K562 (cell line): ENCODE measurements at regions not wholly inside any gene's neighbourhood (a gene's known extent, or its start where the extent isn't known, plus 50 kb on each side); places are given as distances from the start of the nearest gene placed in this dataset.

Experiments used
- ATAC-seq: fragments of 200-7000 bp; cut with Tn5 transposase; 3 replicates; pipeline ENCODE4 v1.9.1; 2020; ENCODE audit warnings: moderate library complexity
- BruUV-seq: library from RNA; stranded (reverse); fragments of 400-500 nt; replicated peaks from 2 replicates; lab custom pipeline; 2021; lab: Mats Ljungman, UMichigan
- CTCF ChIA-PET: fragments of 300-600 bp; formaldehyde crosslinking; extraction: SDS; loops from one replicate; lab custom pipeline; 2021; ENCODE audit warnings: low intra/inter-chr PET ratio; lab: Yijun Ruan, JAX
- POLR2A ChIA-PET: fragments of 300-600, 350-650 bp; sonication (Branson Sonifier 250); formaldehyde crosslinking; extraction: SDS; loops from one replicate; lab custom pipeline; 2021; ENCODE audit warnings: antibody characterized with exemption, inconsistent platforms; lab: Yijun Ruan, JAX
- DNase-seq, 4 experiments: peaks; one replicate each; pipeline versions ENCODE4 v3.0.0 to v3.0.0-alpha.2; 2011 to 2018; ENCODE audit warnings: low spot score in 3 of 4, mixed read lengths in 3 of 4; ENCODE audit errors: extremely low read depth in 1 of 4
- FAIRE-seq: peaks from 2 replicates; lab custom pipeline; 2011; peaks lifted over from hg19 to GRCh38; lab: Jason Lieb, UNC
- H2AFZ ChIP-seq: 2 replicates; pipeline ENCODE4 v1.6.0; 2011; ENCODE audit warnings: low read depth, low read length, control low read depth, inconsistent platforms
- H3K27ac ChIP-seq: fragments of 200-600 bp; 3 replicates; pipeline ENCODE4 v1.8.0; 2011; ENCODE audit warnings: low read depth, mild to moderate bottlenecking, control low read depth, inconsistent platforms, low read length, moderate library complexity, mixed read lengths; ENCODE audit errors: extremely low read depth
- H3K27me3 ChIP-seq, 2 experiments: fragments of 300-600 bp in 1 of 2; 2 replicates in 1 of 2; 3 replicates in 1 of 2; pipeline versions ENCODE4 v1.6.0 to v1.8.0; 2011; ENCODE audit warnings: inconsistent platforms in 2 of 2, low read length in 2 of 2, mild to moderate bottlenecking in 1 of 2, mixed read lengths in 1 of 2, moderate library complexity in 1 of 2; ENCODE audit not compliant: control insufficient read depth in 2 of 2, insufficient read depth in 2 of 2
- H3K36me3 ChIP-seq: fragments of 300-600 bp; 3 replicates; pipeline ENCODE4 v1.8.0; 2011; ENCODE audit warnings: mild to moderate bottlenecking, low read length, inconsistent platforms; ENCODE audit not compliant: control insufficient read depth, insufficient read depth
- H3K4me1 ChIP-seq, 2 experiments: fragments of 200-600 bp in 1 of 2; replicated peaks in 1 of 2; 2 replicates in 1 of 2; 3 replicates in 1 of 2; pipeline versions ENCODE4 v1.5.1 to v1.8.0; 2011; ENCODE audit warnings: inconsistent platforms in 2 of 2, low read length in 2 of 2, mild to moderate bottlenecking in 1 of 2, mixed read lengths in 1 of 2, moderate library complexity in 1 of 2; ENCODE audit not compliant: control insufficient read depth in 2 of 2, insufficient read depth in 2 of 2
- H3K4me2 ChIP-seq: 2 replicates; pipeline ENCODE4 v1.6.1; 2011; ENCODE audit warnings: low read length, control low read depth, inconsistent platforms, mixed read lengths; ENCODE audit not compliant: insufficient read depth
- H3K4me3 ChIP-seq: fragments of 200-600 bp; sonication (generic), shearing (Covaris generic); 2 replicates; pipeline ENCODE4 v1.5.1; 2016; ENCODE audit warnings: control low read depth, inconsistent platforms
- H3K79me2 ChIP-seq: fragments of 200-600 bp; 3 replicates; pipeline ENCODE4 v1.8.0; 2011; ENCODE audit warnings: low read length, inconsistent platforms; ENCODE audit not compliant: control insufficient read depth, insufficient read depth
- H3K9ac ChIP-seq, 2 experiments: 2 replicates each; pipeline versions ENCODE4 v1.6.0 to v1.6.1; 2011; ENCODE audit warnings: low read depth in 2 of 2, low read length in 2 of 2, control low read depth in 1 of 2, inconsistent platforms in 1 of 2, mild to moderate bottlenecking in 1 of 2, mixed read lengths in 1 of 2; ENCODE audit not compliant: insufficient read depth in 1 of 2
- H3K9me1 ChIP-seq: one replicate; pipeline ENCODE4 v1.6.0; 2011; ENCODE audit warnings: inconsistent platforms, mild to moderate bottlenecking, low read length, moderate library complexity; ENCODE audit not compliant: control insufficient read depth, insufficient read depth
- H3K9me3 ChIP-seq: replicated peaks from 2 replicates; pipeline ENCODE4 v1.5.1; 2011; ENCODE audit warnings: low read depth, low read length, inconsistent platforms; ENCODE audit not compliant: control insufficient read depth, insufficient read depth
- H4K20me1 ChIP-seq: replicated peaks from 2 replicates; pipeline ENCODE4 v1.6.1; 2011; ENCODE audit warnings: low read length, inconsistent platforms, mixed read lengths; ENCODE audit not compliant: control insufficient read depth, insufficient read depth
- C11orf30 ChIP-seq: fragments of 450-650 bp; IDR thresholded peaks from 2 replicates; pipeline ENCODE4 v1.6.1; 2016; ENCODE audit warnings: low read depth, mild to moderate bottlenecking
- CBX8 ChIP-seq: fragments of 200-600 bp; sonication (generic); IDR thresholded peaks from 2 replicates; pipeline ENCODE4 v1.6.1; 2012; ENCODE audit warnings: borderline replicate concordance, mixed run types, low read depth, mild to moderate bottlenecking, moderate library complexity, mixed read lengths, low read length, control low read depth, inconsistent platforms; ENCODE audit not compliant: poor library complexity, severe bottlenecking; ENCODE audit errors: extremely low read depth
- GABPB1 ChIP-seq: sonication (generic); formaldehyde crosslinking; IDR thresholded peaks from 2 replicates; pipeline ENCODE4 v1.8.0; 2022; ENCODE audit warnings: mild to moderate bottlenecking, missing genetic modification reagents
- HMG20A ChIP-seq: fragments of 450-650 bp; formaldehyde crosslinking; conservative IDR thresholded peaks from 2 replicates; pipeline ENCODE4 v1.4.0; 2020; ENCODE audit warnings: mild to moderate bottlenecking, mixed read lengths
- NFXL1 ChIP-seq: fragments of 450-650 bp; formaldehyde crosslinking; IDR thresholded peaks from 2 replicates; pipeline ENCODE4 v1.4.0; 2021; ENCODE audit warnings: mild to moderate bottlenecking
- NONO ChIP-seq, 2 experiments: fragments of 200-400 bp in 1 of 2; fragments of 450-650 bp in 1 of 2; formaldehyde crosslinking in 1 of 2; IDR thresholded peaks; 2 replicates each; pipeline ENCODE4 v1.6.1; 2017; ENCODE audit warnings: low read depth in 2 of 2, mild to moderate bottlenecking in 2 of 2, moderate library complexity in 2 of 2, low read length in 1 of 2
- PHF20 ChIP-seq: fragments of 450-650 bp; IDR thresholded peaks from 2 replicates; pipeline ENCODE4 v1.6.1; 2018; ENCODE audit not compliant: partially characterized antibody
- PURB ChIP-seq: sonication (generic); formaldehyde crosslinking; IDR thresholded peaks from 2 replicates; pipeline ENCODE4 v1.9.0; 2021; ENCODE audit warnings: low read depth, mild to moderate bottlenecking, missing genetic modification reagents
- ZFX ChIP-seq: sonication (generic); formaldehyde crosslinking; IDR thresholded peaks from 2 replicates; pipeline ENCODE4 v1.8.0; 2022; ENCODE audit warnings: mild to moderate bottlenecking, missing genetic modification reagents, moderate library complexity
- ZNF316 ChIP-seq: fragments of 450-650 bp; IDR thresholded peaks from 2 replicates; pipeline ENCODE4 v1.6.1; 2016
- ZNF586 ChIP-seq: fragments of 450-650 bp; formaldehyde crosslinking; conservative IDR thresholded peaks from 2 replicates; pipeline ENCODE4 v1.4.0; 2020; ENCODE audit warnings: mild to moderate bottlenecking, moderate library complexity
- ZNF717 ChIP-seq: fragments of 250-450 bp; sonication (Bioruptor Pico); IDR thresholded peaks from 2 replicates; pipeline ENCODE4 v1.5.0; 2021
- WGBS: fragments of 100-300 bp; shearing (Covaris generic); methylation state at CpG from one replicate; pipeline ENCODE4 v1.1.6; 2016; ENCODE audit warnings: low coverage, mixed read lengths; ENCODE audit not compliant: insufficient coverage; ENCODE audit errors: missing lambda C conversion rate; 5-methylcytosine and 5-hydroxymethylcytosine counted together
- in situ Hi-C: fragments of 300-500 bp; cut with MboI; formaldehyde crosslinking; loops from 4 replicates; pipeline ENCODE4 v1.15.0; 2018; ENCODE audit warnings: inconsistent platforms, mixed read lengths
- intact Hi-C: fragments of 100-400 bp; cut with micrococcal nuclease; formaldehyde crosslinking; loops from 2 replicates; pipeline ENCODE4 v1.14.2; 2022
- TF ChIP-seq, protein P1 (sequence below): fragments of 250-450 bp; sonication (Bioruptor Pico); IDR thresholded peaks from 2 replicates; pipeline ENCODE4 v1.5.0; 2022; ENCODE audit warnings: mild to moderate bottlenecking
- TF ChIP-seq, protein P2 (sequence below): sonication (generic); formaldehyde crosslinking; IDR thresholded peaks from 2 replicates; pipeline ENCODE4 v1.8.1; 2023; ENCODE audit warnings: mild to moderate bottlenecking, missing genetic modification reagents
- TF ChIP-seq, protein P3 (sequence below): sonication (generic); formaldehyde crosslinking; IDR thresholded peaks from 2 replicates; pipeline ENCODE4 v1.8.1; 2023; ENCODE audit warnings: mild to moderate bottlenecking, missing genetic modification reagents

DNA sequence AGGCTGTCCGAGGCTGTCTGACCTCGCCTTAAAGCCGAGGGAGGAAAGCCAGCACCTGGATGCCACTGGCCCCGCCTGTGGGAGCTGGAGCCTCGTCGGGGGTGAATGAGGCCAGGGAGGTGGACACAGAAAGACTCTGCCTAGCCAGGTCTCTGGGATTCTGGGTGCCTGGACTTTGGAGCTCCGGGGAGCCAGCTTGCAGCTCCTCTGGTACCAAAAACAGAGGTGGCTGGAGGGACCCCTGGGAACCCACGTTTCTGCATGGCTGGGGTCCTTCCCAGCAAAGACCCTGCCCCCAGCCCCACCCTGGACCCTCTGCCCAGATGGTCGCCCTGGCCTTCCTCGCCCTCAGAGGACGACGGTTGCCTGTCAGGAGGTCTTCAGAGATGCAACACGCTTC is 239.7 kb downstream of the BRD1 start:
- CTCF ChIA-PET: no interaction called here
- Histone ChIP-seq H3K9me1 (no peaks in the 10 kb centered on the region), H4K20me1 (peaks cover 17% of the 10 kb centered on the region), H3K9me3 (no peaks in the 10 kb centered on the region), H3K9ac (no peak overlapping the region), H3K4me3 (no peak overlapping the region), H3K27me3 (no peaks in the 10 kb centered on the region), H3K4me1 (no peaks in the 10 kb centered on the region; a peak in 2 of 5 replicates), H3K36me3 (peaks cover 36% of the 10 kb centered on the region; the same call in 2 of the 3 replicates), H2AFZ (no peak overlapping the region), H3K4me2 (no peak overlapping the region), H3K79me2 (peaks cover 34% of the 10 kb centered on the region), H3K27ac (no peak overlapping the region)
- BruUV-seq: no TSS peak
- DNase-seq: no peak
- 98% methylated on average over 8 of the region's 13 CpGs for WGBS
- TF ChIP-seq HMG20A (CRISPR knock-in tag): no peak
- TF ChIP-seq ZNF316: no peak
- TF ChIP-seq, protein P1, sequence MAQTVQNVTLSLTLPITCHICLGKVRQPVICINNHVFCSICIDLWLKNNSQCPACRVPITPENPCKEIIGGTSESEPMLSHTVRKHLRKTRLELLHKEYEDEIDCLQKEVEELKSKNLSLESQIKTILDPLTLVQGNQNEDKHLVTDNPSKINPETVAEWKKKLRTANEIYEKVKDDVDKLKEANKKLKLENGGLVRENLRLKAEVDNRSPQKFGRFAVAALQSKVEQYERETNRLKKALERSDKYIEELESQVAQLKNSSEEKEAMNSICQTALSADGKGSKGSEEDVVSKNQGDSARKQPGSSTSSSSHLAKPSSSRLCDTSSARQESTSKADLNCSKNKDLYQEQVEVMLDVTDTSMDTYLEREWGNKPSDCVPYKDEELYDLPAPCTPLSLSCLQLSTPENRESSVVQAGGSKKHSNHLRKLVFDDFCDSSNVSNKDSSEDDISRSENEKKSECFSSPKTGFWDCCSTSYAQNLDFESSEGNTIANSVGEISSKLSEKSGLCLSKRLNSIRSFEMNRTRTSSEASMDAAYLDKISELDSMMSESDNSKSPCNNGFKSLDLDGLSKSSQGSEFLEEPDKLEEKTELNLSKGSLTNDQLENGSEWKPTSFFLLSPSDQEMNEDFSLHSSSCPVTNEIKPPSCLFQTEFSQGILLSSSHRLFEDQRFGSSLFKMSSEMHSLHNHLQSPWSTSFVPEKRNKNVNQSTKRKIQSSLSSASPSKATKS (CRISPR knock-in tag): no peak
- no peak for TF ChIP-seq NFXL1
- TF ChIP-seq GABPB1 (CRISPR knock-in tag): no peak
- TF ChIP-seq, protein P2, sequence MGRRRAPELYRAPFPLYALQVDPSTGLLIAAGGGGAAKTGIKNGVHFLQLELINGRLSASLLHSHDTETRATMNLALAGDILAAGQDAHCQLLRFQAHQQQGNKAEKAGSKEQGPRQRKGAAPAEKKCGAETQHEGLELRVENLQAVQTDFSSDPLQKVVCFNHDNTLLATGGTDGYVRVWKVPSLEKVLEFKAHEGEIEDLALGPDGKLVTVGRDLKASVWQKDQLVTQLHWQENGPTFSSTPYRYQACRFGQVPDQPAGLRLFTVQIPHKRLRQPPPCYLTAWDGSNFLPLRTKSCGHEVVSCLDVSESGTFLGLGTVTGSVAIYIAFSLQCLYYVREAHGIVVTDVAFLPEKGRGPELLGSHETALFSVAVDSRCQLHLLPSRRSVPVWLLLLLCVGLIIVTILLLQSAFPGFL (CRISPR knock-in tag): no peak
- TF ChIP-seq ZFX (CRISPR knock-in tag): no peak
- TF ChIP-seq PURB (CRISPR knock-in tag): no peak
- TF ChIP-seq ZNF586: no peak
- TF ChIP-seq CBX8: no peak
- TF ChIP-seq C11orf30: no peak
- TF ChIP-seq NONO (IDR thresholded peaks at IDR 0.05; ENCODE audit: low read depth in 2 of 2, low read length in 1 of 2): no peak
- no peak for TF ChIP-seq PHF20
- TF ChIP-seq, protein P3, sequence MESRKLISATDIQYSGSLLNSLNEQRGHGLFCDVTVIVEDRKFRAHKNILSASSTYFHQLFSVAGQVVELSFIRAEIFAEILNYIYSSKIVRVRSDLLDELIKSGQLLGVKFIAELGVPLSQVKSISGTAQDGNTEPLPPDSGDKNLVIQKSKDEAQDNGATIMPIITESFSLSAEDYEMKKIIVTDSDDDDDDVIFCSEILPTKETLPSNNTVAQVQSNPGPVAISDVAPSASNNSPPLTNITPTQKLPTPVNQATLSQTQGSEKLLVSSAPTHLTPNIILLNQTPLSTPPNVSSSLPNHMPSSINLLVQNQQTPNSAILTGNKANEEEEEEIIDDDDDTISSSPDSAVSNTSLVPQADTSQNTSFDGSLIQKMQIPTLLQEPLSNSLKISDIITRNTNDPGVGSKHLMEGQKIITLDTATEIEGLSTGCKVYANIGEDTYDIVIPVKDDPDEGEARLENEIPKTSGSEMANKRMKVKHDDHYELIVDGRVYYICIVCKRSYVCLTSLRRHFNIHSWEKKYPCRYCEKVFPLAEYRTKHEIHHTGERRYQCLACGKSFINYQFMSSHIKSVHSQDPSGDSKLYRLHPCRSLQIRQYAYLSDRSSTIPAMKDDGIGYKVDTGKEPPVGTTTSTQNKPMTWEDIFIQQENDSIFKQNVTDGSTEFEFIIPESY (CRISPR knock-in tag): no peak
- no peak for TF ChIP-seq ZNF717 (CRISPR knock-in tag)
- in situ Hi-C loops: no loop called here
- FAIRE-seq: no peak
- intact Hi-C loops: no loop called here
- ATAC-seq: no peak
- POLR2A ChIA-PET: no interaction called here
